ENCODE measurements at regions not wholly inside any gene's neighbourhood (a gene's known extent, or its start where the extent isn't known, plus 50 kb on each side); places are given as distances from the start of the nearest gene placed in this dataset.

GRCh38 chr2:226508005-226508404 lies 291.6 kb downstream of the IRS1 start:
- no peak overlapping the region for H2BK5ac ChIP-seq (ENCODE audit: insufficient read length, low read length)
- no peak overlapping the region for H4K8ac ChIP-seq (replicated peaks; ENCODE audit: insufficient read length, low read depth, low read length)
- no peaks in the 10 kb centered on the region for H3K27me3 ChIP-seq (ENCODE audit: insufficient read depth, low read length)
- H3K79me1 ChIP-seq (ENCODE audit: insufficient read depth, low read depth, low read length, poor library complexity, severe bottlenecking): no peaks in the 10 kb centered on the region
- no CpG with 5 or more reads among the region's 3 CpGs for WGBS (ENCODE audit: extremely low coverage, insufficient read length, low lambda C conversion rate)
- no peak overlapping the region for H2BK120ac ChIP-seq (ENCODE audit: low read depth, low read length, poor library complexity, severe bottlenecking)
- TF ChIP-seq, protein P1, sequence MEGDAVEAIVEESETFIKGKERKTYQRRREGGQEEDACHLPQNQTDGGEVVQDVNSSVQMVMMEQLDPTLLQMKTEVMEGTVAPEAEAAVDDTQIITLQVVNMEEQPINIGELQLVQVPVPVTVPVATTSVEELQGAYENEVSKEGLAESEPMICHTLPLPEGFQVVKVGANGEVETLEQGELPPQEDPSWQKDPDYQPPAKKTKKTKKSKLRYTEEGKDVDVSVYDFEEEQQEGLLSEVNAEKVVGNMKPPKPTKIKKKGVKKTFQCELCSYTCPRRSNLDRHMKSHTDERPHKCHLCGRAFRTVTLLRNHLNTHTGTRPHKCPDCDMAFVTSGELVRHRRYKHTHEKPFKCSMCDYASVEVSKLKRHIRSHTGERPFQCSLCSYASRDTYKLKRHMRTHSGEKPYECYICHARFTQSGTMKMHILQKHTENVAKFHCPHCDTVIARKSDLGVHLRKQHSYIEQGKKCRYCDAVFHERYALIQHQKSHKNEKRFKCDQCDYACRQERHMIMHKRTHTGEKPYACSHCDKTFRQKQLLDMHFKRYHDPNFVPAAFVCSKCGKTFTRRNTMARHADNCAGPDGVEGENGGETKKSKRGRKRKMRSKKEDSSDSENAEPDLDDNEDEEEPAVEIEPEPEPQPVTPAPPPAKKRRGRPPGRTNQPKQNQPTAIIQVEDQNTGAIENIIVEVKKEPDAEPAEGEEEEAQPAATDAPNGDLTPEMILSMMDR (conservative IDR thresholded peaks at IDR 0.05): no peak
- no peak overlapping the region for H4K5ac ChIP-seq (ENCODE audit: insufficient read length, low read depth, low read length)
- H3T11ph ChIP-seq (ENCODE audit: low read length): no peak overlapping the region
- no peak overlapping the region for H3K56ac ChIP-seq (ENCODE audit: insufficient read length, low read depth, low read length)
- Mint-ChIP-seq H3K4me1 (peaks cover 2% of the 10 kb centered on the region in 2 experiments; a peak in 2 of 4 replicates), H3K36me3 (ENCODE audit: insufficient read depth in 1 of 3, low read depth in 3 of 3) (peaks cover 0 to 2% (median 2%) of the 10 kb centered on the region in 3 experiments; a peak in 3 of 7 replicates), H3K9me3 (0 out of 5 replicates have a peak, but pooled peaks cover 0 to 1% of the 10 kb centered on the region in 2 experiments), H3K27me3 (ENCODE audit: low read depth) (no peaks in the 10 kb centered on the region; the same call in 1 of the 2 replicates), H3K4me3 (no peak overlapping the region), H3K27ac (peak overlapping the region in 1 of 3 experiments; percentile 87; a peak in 1 of 7 replicates)
- no peaks in the 10 kb centered on the region for H4K20me1 ChIP-seq (ENCODE audit: control insufficient read depth, insufficient read depth, insufficient read length)
- H3K23ac ChIP-seq (ENCODE audit: insufficient read length, low read depth, low read length): no peak overlapping the region
- H3K27ac ChIP-seq (ENCODE audit: insufficient read length, low read depth, low read length): no peak overlapping the region
- no peak overlapping the region for H2BK15ac ChIP-seq (ENCODE audit: low read depth, low read length)
- H3K9ac ChIP-seq (ENCODE audit: extremely low read depth, insufficient read length, low read length): no peak overlapping the region
- no peak overlapping the region for H4K91ac ChIP-seq (ENCODE audit: insufficient read length, low read depth, low read length)
- H3K4ac ChIP-seq (ENCODE audit: low read depth, low read length): no peak overlapping the region
- H2AFZ ChIP-seq (ENCODE audit: low read length): peak overlapping the region; percentile 6
- H2BK12ac ChIP-seq (ENCODE audit: insufficient read length, low read depth, low read length): no peak overlapping the region
- peak overlapping the region; percentile 75 for H2BK20ac ChIP-seq (ENCODE audit: low read depth, low read length, poor library complexity, severe bottlenecking)
- DNase-seq: no peak
- no peaks in the 10 kb centered on the region for H3K4me1 ChIP-seq (ENCODE audit: insufficient read depth, low read length)
- H3K9me3 ChIP-seq (ENCODE audit: control insufficient read depth, low read depth, low read length): no peaks in the 10 kb centered on the region
- no peaks in the 10 kb centered on the region for H3K23me2 ChIP-seq (ENCODE audit: insufficient read length, low read depth, low read length, poor library complexity, severe bottlenecking)
- no peak overlapping the region for H2AK5ac ChIP-seq (ENCODE audit: insufficient read length, low read length)
- no peak overlapping the region for H3K18ac ChIP-seq (ENCODE audit: insufficient read length, low read depth, low read length)
- H3K79me2 ChIP-seq (ENCODE audit: insufficient read depth, low read length): no peaks in the 10 kb centered on the region
- H3K4me2 ChIP-seq (ENCODE audit: insufficient read depth, insufficient read length, low read length): no peak overlapping the region
- H3K14ac ChIP-seq (ENCODE audit: insufficient read depth, low read length): no peak overlapping the region

All from H9 (cell line).